HepG2 (cell line): ENCODE measurements at regions not wholly inside any gene's neighbourhood (a gene's known extent, or its start where the extent isn't known, plus 50 kb on each side); places are given as distances from the start of the nearest gene placed in this dataset.

ENCODE experiments used
- ATAC-seq: fragments of 200-7000 bp; cut with Tn5 transposase; 3 replicates; pipeline ENCODE4 v1.9.1; 2020; ENCODE audit warnings: mild to moderate bottlenecking, moderate library complexity
- BruUV-seq: library from RNA; stranded (reverse); fragments of 400-500 nt; replicated peaks from 2 replicates; lab custom pipeline; 2021; lab: Mats Ljungman, UMichigan
- CTCF ChIA-PET: fragments of 300-600 bp; formaldehyde crosslinking; extraction: SDS; loops from one replicate; lab custom pipeline; 2021; ENCODE audit warnings: low total read pairs, inconsistent platforms, low intra/inter-chr PET ratio; lab: Yijun Ruan, JAX
- POLR2A ChIA-PET: fragments of 350-600 bp; sonication (Branson Sonifier 250); formaldehyde crosslinking; loops from one replicate; lab custom pipeline; 2020; ENCODE audit warnings: antibody characterized with exemption, inconsistent platforms; lab: Yijun Ruan, JAX
- DNase-seq: peaks from one replicate; pipeline ENCODE4 v3.0.0-alpha.2; 2015; ENCODE audit warnings: low spot score
- FAIRE-seq: peaks from 3 replicates; lab custom pipeline; 2011; peaks lifted over from hg19 to GRCh38; lab: Jason Lieb, UNC
- H2AFZ ChIP-seq: one replicate; pipeline ENCODE4 v1.6.1; 2011; ENCODE audit warnings: low read length, inconsistent platforms
- H3K27ac ChIP-seq: fragments of 300-600 bp; 3 replicates; pipeline ENCODE4 v1.8.0; 2011; ENCODE audit warnings: mixed run types, mild to moderate bottlenecking, mixed read lengths, low read length, inconsistent platforms; ENCODE audit not compliant: insufficient read depth; ENCODE audit errors: extremely low read length
- H3K27me3 ChIP-seq, 2 experiments: fragments of 200-600 bp in 1 of 2; 2 replicates in 1 of 2; 3 replicates in 1 of 2; pipeline versions ENCODE4 v1.6.0 to v1.8.0; 2011; ENCODE audit warnings: low read length in 2 of 2, mild to moderate bottlenecking in 2 of 2, moderate library complexity in 2 of 2, inconsistent platforms in 1 of 2; ENCODE audit not compliant: insufficient read depth in 2 of 2, control insufficient read depth in 1 of 2
- H3K36me3 ChIP-seq, 2 experiments: fragments of 200-600 bp in 1 of 2; replicated peaks in 1 of 2; 2 replicates in 1 of 2; 3 replicates in 1 of 2; pipeline versions ENCODE4 v1.5.1 to v1.8.0; 2011; ENCODE audit warnings: low read length in 2 of 2, inconsistent platforms in 1 of 2; ENCODE audit not compliant: insufficient read depth in 2 of 2, control insufficient read depth in 1 of 2
- H3K4me1 ChIP-seq: 2 replicates; pipeline ENCODE4 v1.5.1; 2012; ENCODE audit warnings: low read length, inconsistent platforms; ENCODE audit not compliant: insufficient read depth
- H3K4me2 ChIP-seq: 2 replicates; pipeline ENCODE4 v1.6.0; 2011; ENCODE audit warnings: low read depth, low read length, inconsistent platforms
- H3K4me3 ChIP-seq, 3 experiments: fragments of 200-600 bp in 1 of 3; sonication (generic), shearing (Covaris generic) in 1 of 3; replicated peaks in 1 of 3; 2 replicates each; pipeline ENCODE4 v1.5.1; 2011 to 2016; ENCODE audit warnings: low read length in 3 of 3, inconsistent platforms in 2 of 3, low read depth in 2 of 3, mild to moderate bottlenecking in 2 of 3, control low read depth in 1 of 3, mixed read lengths in 1 of 3; ENCODE audit not compliant: insufficient read depth in 1 of 3
- H3K79me2 ChIP-seq: one replicate; pipeline ENCODE4 v1.6.1; 2011; ENCODE audit warnings: low read length, inconsistent platforms; ENCODE audit not compliant: insufficient read depth
- H3K9ac ChIP-seq: 2 replicates; pipeline ENCODE4 v1.6.0; 2011; ENCODE audit warnings: mild to moderate bottlenecking, low read depth, low read length, inconsistent platforms; ENCODE audit not compliant: insufficient read depth
- H3K9me3 ChIP-seq: 2 replicates; pipeline ENCODE4 v1.5.1; 2012; ENCODE audit warnings: mild to moderate bottlenecking, low read length
- H4K20me1 ChIP-seq: 2 replicates; pipeline ENCODE4 v1.6.0; 2011; ENCODE audit warnings: inconsistent platforms, mild to moderate bottlenecking, low read length, moderate library complexity; ENCODE audit not compliant: insufficient read depth
- ARID5B ChIP-seq: IDR thresholded peaks from 2 replicates; pipeline ENCODE4 v1.4.0; 2020; ENCODE audit warnings: mild to moderate bottlenecking, missing genetic modification reagents
- CSRNP1 ChIP-seq: sonication (generic); formaldehyde crosslinking; IDR thresholded peaks from 2 replicates; pipeline ENCODE4 v1.8.1; 2023; ENCODE audit warnings: mild to moderate bottlenecking, missing genetic modification reagents
- FOSL2 ChIP-seq: sonication (generic); formaldehyde crosslinking; IDR thresholded peaks from 2 replicates; pipeline ENCODE4 v1.4.0; 2020; ENCODE audit warnings: missing genetic modification reagents
- HOXA7 ChIP-seq: sonication (generic); formaldehyde crosslinking; IDR thresholded peaks from 2 replicates; pipeline ENCODE4 v1.8.1; 2022; ENCODE audit warnings: mild to moderate bottlenecking, missing genetic modification reagents, moderate library complexity
- KDM3A ChIP-seq: IDR thresholded peaks from 2 replicates; pipeline ENCODE4 v1.6.1; 2018; ENCODE audit warnings: low read depth, missing compliant biosample characterization
- NFE2 ChIP-seq: sonication (generic); formaldehyde crosslinking; IDR thresholded peaks from 2 replicates; pipeline ENCODE4 v1.4.0; 2020; ENCODE audit warnings: missing genetic modification reagents
- USF2 ChIP-seq, 2 experiments: sonication (generic) in 1 of 2; formaldehyde crosslinking in 1 of 2; IDR thresholded peaks; 2 replicates each; pipeline versions ENCODE4 v1.5.1 to v1.6.1; 2011 to 2020; ENCODE audit warnings: borderline replicate concordance in 1 of 2, low read depth in 1 of 2, low read length in 1 of 2, mild to moderate bottlenecking in 1 of 2, missing genetic modification reagents in 1 of 2, moderate library complexity in 1 of 2
- ZBTB43 ChIP-seq: sonication (generic); formaldehyde crosslinking; conservative IDR thresholded peaks from 2 replicates; pipeline ENCODE4 v1.4.0; 2020; ENCODE audit warnings: missing genetic modification reagents
- ZNF207 ChIP-seq: fragments of 450-650 bp; IDR thresholded peaks from 2 replicates; pipeline ENCODE4 v1.6.1; 2016; ENCODE audit warnings: antibody characterized with exemption, borderline replicate concordance
- ZNF282 ChIP-seq: fragments of 450-650 bp; IDR thresholded peaks from 2 replicates; pipeline ENCODE4 v1.6.1; 2018; ENCODE audit not compliant: partially characterized antibody
- ZNF30 ChIP-seq: sonication (generic); formaldehyde crosslinking; IDR thresholded peaks from 2 replicates; pipeline ENCODE4 v1.5.0; 2020; ENCODE audit warnings: mild to moderate bottlenecking, missing genetic modification reagents
- ZNF33A ChIP-seq: sonication (generic); formaldehyde crosslinking; IDR thresholded peaks from 2 replicates; pipeline ENCODE4 v1.5.1; 2020; ENCODE audit warnings: missing genetic modification reagents, mild to moderate bottlenecking, moderate library complexity, borderline replicate concordance
- ZNF432 ChIP-seq: sonication (generic); formaldehyde crosslinking; IDR thresholded peaks from 2 replicates; pipeline ENCODE4 v1.5.0; 2020; ENCODE audit warnings: missing genetic modification reagents, mild to moderate bottlenecking, borderline replicate concordance
- ZNF550 ChIP-seq: sonication (generic); formaldehyde crosslinking; IDR thresholded peaks from 2 replicates; pipeline ENCODE4 v1.4.0; 2020; ENCODE audit warnings: mild to moderate bottlenecking, missing genetic modification reagents, borderline replicate concordance
- ZNF772 ChIP-seq: sonication (generic); formaldehyde crosslinking; IDR thresholded peaks from 2 replicates; pipeline ENCODE4 v1.5.0; 2020; ENCODE audit warnings: mild to moderate bottlenecking, missing genetic modification reagents
- WGBS: methylation state at CpG from one replicate; pipeline ENCODE4 v1.1.6; 2017; ENCODE audit warnings: low lambda C conversion rate; 5-methylcytosine and 5-hydroxymethylcytosine counted together
- in situ Hi-C: cut with HindIII; loops from 2 replicates; pipeline ENCODE4 v1.10.0; 2017; ENCODE audit warnings: low pct_unique_long_range_greater_than_20kb; ENCODE audit not compliant: extremely low pct_ligation_motif_present
- intact Hi-C: fragments of 100-400 bp; cut with micrococcal nuclease; formaldehyde crosslinking; loops from one replicate; pipeline ENCODE4 v1.10.0; 2022; ENCODE audit not compliant: unreplicated experiment

- POLR2A ChIA-PET: no interaction called here
- WGBS: 40% methylated on average over 2 of the region's 2 CpGs
- ATAC-seq (no peak), DNase-seq (no peak), FAIRE-seq (no peak)
- H3K4me2 ChIP-seq: no peak overlapping the region
- no peak overlapping the region for H3K9ac ChIP-seq
- no peaks in the 10 kb centered on the region for H3K36me3 ChIP-seq
- no peaks in the 10 kb centered on the region for H3K4me1 ChIP-seq
- peaks cover 0 to 2% of the 10 kb centered on the region in 2 experiments; a peak in 1 of 5 replicates for H3K27me3 ChIP-seq
- no TSS peak for BruUV-seq
- no peaks in the 10 kb centered on the region for H3K79me2 ChIP-seq
- H2AFZ ChIP-seq: no peak overlapping the region
- no peaks in the 10 kb centered on the region for H3K9me3 ChIP-seq
- no peak overlapping the region for H3K4me3 ChIP-seq
- no peaks in the 10 kb centered on the region for H4K20me1 ChIP-seq
- H3K27ac ChIP-seq: no peak overlapping the region
- intact Hi-C loops (no loop called here), in situ Hi-C loops (no loop called here)
- CTCF ChIA-PET: no interaction called here
- no peak for TF ChIP-seq KDM3A (CRISPR knock-in tag)
- TF ChIP-seq ZNF772 (CRISPR knock-in tag): no peak
- TF ChIP-seq ZNF33A (CRISPR knock-in tag): no peak
- TF ChIP-seq HOXA7 (CRISPR knock-in tag): no peak
- TF ChIP-seq ZNF282: no peak
- no peak for TF ChIP-seq CSRNP1
- TF ChIP-seq FOSL2 (CRISPR knock-in tag): no peak
- no peak for TF ChIP-seq NFE2 (CRISPR knock-in tag)
- no peak for TF ChIP-seq ZNF550 (CRISPR knock-in tag)
- TF ChIP-seq ZNF30 (CRISPR knock-in tag): no peak
- no peak for TF ChIP-seq ZBTB43 (CRISPR knock-in tag)
- TF ChIP-seq ZNF207: no peak
- no peak for TF ChIP-seq ARID5B (CRISPR knock-in tag)
- TF ChIP-seq ZNF432: no peak
- no peak for TF ChIP-seq USF2 (IDR thresholded peaks at IDR 0.05; ENCODE audit: low read depth, low read length)
- TF ChIP-seq USF2 (CRISPR knock-in tag; IDR thresholded peaks at IDR 0.05; ENCODE audit: borderline replicate concordance): no peak
Measured at GRCh38 chr2:15884790-15885189, 55.6 kb upstream of the MYCN start.
